HepG2 (cell line): ENCODE measurements at regions not wholly inside any gene's neighbourhood (a gene's known extent, or its start where the extent isn't known, plus 50 kb on each side); places are given as distances from the start of the nearest gene placed in this dataset.

Experiments used
- ATAC-seq: fragments of 200-7000 bp; cut with Tn5 transposase; 3 replicates; pipeline ENCODE4 v1.9.1; 2020; ENCODE audit warnings: mild to moderate bottlenecking, moderate library complexity
- BruUV-seq: library from RNA; stranded (reverse); fragments of 400-500 nt; replicated peaks from 2 replicates; lab custom pipeline; 2021; lab: Mats Ljungman, UMichigan
- CTCF ChIA-PET: fragments of 300-600 bp; formaldehyde crosslinking; extraction: SDS; loops from one replicate; lab custom pipeline; 2021; ENCODE audit warnings: low total read pairs, inconsistent platforms, low intra/inter-chr PET ratio; lab: Yijun Ruan, JAX
- POLR2A ChIA-PET: fragments of 350-600 bp; sonication (Branson Sonifier 250); formaldehyde crosslinking; loops from one replicate; lab custom pipeline; 2020; ENCODE audit warnings: antibody characterized with exemption, inconsistent platforms; lab: Yijun Ruan, JAX
- DNase-seq: peaks from one replicate; pipeline ENCODE4 v3.0.0-alpha.2; 2015; ENCODE audit warnings: low spot score
- FAIRE-seq: peaks from 3 replicates; lab custom pipeline; 2011; peaks lifted over from hg19 to GRCh38; lab: Jason Lieb, UNC
- H2AFZ ChIP-seq: one replicate; pipeline ENCODE4 v1.6.1; 2011; ENCODE audit warnings: low read length, inconsistent platforms
- H3K27ac ChIP-seq: fragments of 300-600 bp; 3 replicates; pipeline ENCODE4 v1.8.0; 2011; ENCODE audit warnings: mixed run types, mild to moderate bottlenecking, mixed read lengths, low read length, inconsistent platforms; ENCODE audit not compliant: insufficient read depth; ENCODE audit errors: extremely low read length
- H3K27me3 ChIP-seq, 2 experiments: fragments of 200-600 bp in 1 of 2; 2 replicates in 1 of 2; 3 replicates in 1 of 2; pipeline versions ENCODE4 v1.6.0 to v1.8.0; 2011; ENCODE audit warnings: low read length in 2 of 2, mild to moderate bottlenecking in 2 of 2, moderate library complexity in 2 of 2, inconsistent platforms in 1 of 2; ENCODE audit not compliant: insufficient read depth in 2 of 2, control insufficient read depth in 1 of 2
- H3K36me3 ChIP-seq, 2 experiments: fragments of 200-600 bp in 1 of 2; replicated peaks in 1 of 2; 2 replicates in 1 of 2; 3 replicates in 1 of 2; pipeline versions ENCODE4 v1.5.1 to v1.8.0; 2011; ENCODE audit warnings: low read length in 2 of 2, inconsistent platforms in 1 of 2; ENCODE audit not compliant: insufficient read depth in 2 of 2, control insufficient read depth in 1 of 2
- H3K4me1 ChIP-seq: 2 replicates; pipeline ENCODE4 v1.5.1; 2012; ENCODE audit warnings: low read length, inconsistent platforms; ENCODE audit not compliant: insufficient read depth
- H3K4me2 ChIP-seq: 2 replicates; pipeline ENCODE4 v1.6.0; 2011; ENCODE audit warnings: low read depth, low read length, inconsistent platforms
- H3K4me3 ChIP-seq, 3 experiments: fragments of 200-600 bp in 1 of 3; sonication (generic), shearing (Covaris generic) in 1 of 3; replicated peaks in 1 of 3; 2 replicates each; pipeline ENCODE4 v1.5.1; 2011 to 2016; ENCODE audit warnings: low read length in 3 of 3, inconsistent platforms in 2 of 3, low read depth in 2 of 3, mild to moderate bottlenecking in 2 of 3, control low read depth in 1 of 3, mixed read lengths in 1 of 3; ENCODE audit not compliant: insufficient read depth in 1 of 3
- H3K79me2 ChIP-seq: one replicate; pipeline ENCODE4 v1.6.1; 2011; ENCODE audit warnings: low read length, inconsistent platforms; ENCODE audit not compliant: insufficient read depth
- H3K9ac ChIP-seq: 2 replicates; pipeline ENCODE4 v1.6.0; 2011; ENCODE audit warnings: mild to moderate bottlenecking, low read depth, low read length, inconsistent platforms; ENCODE audit not compliant: insufficient read depth
- H3K9me3 ChIP-seq: 2 replicates; pipeline ENCODE4 v1.5.1; 2012; ENCODE audit warnings: mild to moderate bottlenecking, low read length
- H4K20me1 ChIP-seq: 2 replicates; pipeline ENCODE4 v1.6.0; 2011; ENCODE audit warnings: inconsistent platforms, mild to moderate bottlenecking, low read length, moderate library complexity; ENCODE audit not compliant: insufficient read depth
- BCL6 ChIP-seq: IDR thresholded peaks from 2 replicates; pipeline ENCODE4 v1.6.1; 2016; ENCODE audit warnings: missing genetic modification reagents, missing compliant biosample characterization
- KAT8 ChIP-seq: IDR thresholded peaks from 2 replicates; pipeline ENCODE4 v1.6.1; 2016; ENCODE audit warnings: missing genetic modification reagents, missing compliant biosample characterization
- PRPF4 ChIP-seq: fragments of 200-400 bp; formaldehyde crosslinking; IDR thresholded peaks from 2 replicates; pipeline ENCODE4 v1.6.1; 2016; ENCODE audit warnings: low read length, low read depth; ENCODE audit not compliant: poor library complexity, severe bottlenecking
- SRSF4 ChIP-seq: fragments of 200-400 bp; formaldehyde crosslinking; IDR thresholded peaks from one replicate; pipeline ENCODE4 v1.6.1; 2018; ENCODE audit warnings: mild to moderate bottlenecking, low read depth, low read length, moderate library complexity; ENCODE audit not compliant: poor library complexity, severe bottlenecking
- STAT6 ChIP-seq: sonication (generic); formaldehyde crosslinking; IDR thresholded peaks from 2 replicates; pipeline ENCODE4 v1.4.0; 2020; ENCODE audit warnings: missing genetic modification reagents, mild to moderate bottlenecking, borderline replicate concordance
- ZNF33B ChIP-seq: sonication (generic); formaldehyde crosslinking; IDR thresholded peaks from 2 replicates; pipeline ENCODE4 v1.5.1; 2020; ENCODE audit warnings: mild to moderate bottlenecking, missing genetic modification reagents
- ZNF530 ChIP-seq: sonication (generic); formaldehyde crosslinking; IDR thresholded peaks from 2 replicates; pipeline ENCODE4 v1.5.0; 2020; ENCODE audit warnings: low read depth, mild to moderate bottlenecking, missing genetic modification reagents
- WGBS: methylation state at CpG from one replicate; pipeline ENCODE4 v1.1.6; 2017; ENCODE audit warnings: low lambda C conversion rate; 5-methylcytosine and 5-hydroxymethylcytosine counted together
- in situ Hi-C: cut with HindIII; loops from 2 replicates; pipeline ENCODE4 v1.10.0; 2017; ENCODE audit warnings: low pct_unique_long_range_greater_than_20kb; ENCODE audit not compliant: extremely low pct_ligation_motif_present
- intact Hi-C: fragments of 100-400 bp; cut with micrococcal nuclease; formaldehyde crosslinking; loops from one replicate; pipeline ENCODE4 v1.10.0; 2022; ENCODE audit not compliant: unreplicated experiment
- TF ChIP-seq, protein P1 (sequence below): sonication (generic); formaldehyde crosslinking; IDR thresholded peaks from 2 replicates; pipeline ENCODE4 v1.4.0; 2020; ENCODE audit warnings: mild to moderate bottlenecking, missing genetic modification reagents

- TF ChIP-seq STAT6 (CRISPR knock-in tag): no peak
- no peak for TF ChIP-seq SRSF4
- TF ChIP-seq BCL6 (CRISPR knock-in tag): no peak
- TF ChIP-seq KAT8 (CRISPR knock-in tag): no peak
- TF ChIP-seq PRPF4: no peak
- no peak for TF ChIP-seq ZNF33B (CRISPR knock-in tag)
- TF ChIP-seq ZNF530 (CRISPR knock-in tag): no peak
Observed at GRCh38 chr18:41858761-41859555, 96.1 kb upstream of the PIK3C3 start (continued).

GRCh38 chr18:41853280-41853679 is 101.8 kb upstream of the PIK3C3 start:
- WGBS: 0% methylated on average over 1 of the region's 1 CpG
- Histone ChIP-seq H3K4me2 (no peak overlapping the region), H3K9ac (no peak overlapping the region), H3K36me3 (no peaks in the 10 kb centered on the region), H3K4me3 (no peak overlapping the region), H4K20me1 (no peaks in the 10 kb centered on the region), H3K79me2 (no peaks in the 10 kb centered on the region), H3K27me3 (no peaks in the 10 kb centered on the region; a peak in 1 of 5 replicates), H3K27ac (no peak overlapping the region), H3K4me1 (no peaks in the 10 kb centered on the region), H2AFZ (no peak overlapping the region), H3K9me3 (no peaks in the 10 kb centered on the region)
- POLR2A ChIA-PET: no interaction called here
- TF ChIP-seq, protein P1, sequence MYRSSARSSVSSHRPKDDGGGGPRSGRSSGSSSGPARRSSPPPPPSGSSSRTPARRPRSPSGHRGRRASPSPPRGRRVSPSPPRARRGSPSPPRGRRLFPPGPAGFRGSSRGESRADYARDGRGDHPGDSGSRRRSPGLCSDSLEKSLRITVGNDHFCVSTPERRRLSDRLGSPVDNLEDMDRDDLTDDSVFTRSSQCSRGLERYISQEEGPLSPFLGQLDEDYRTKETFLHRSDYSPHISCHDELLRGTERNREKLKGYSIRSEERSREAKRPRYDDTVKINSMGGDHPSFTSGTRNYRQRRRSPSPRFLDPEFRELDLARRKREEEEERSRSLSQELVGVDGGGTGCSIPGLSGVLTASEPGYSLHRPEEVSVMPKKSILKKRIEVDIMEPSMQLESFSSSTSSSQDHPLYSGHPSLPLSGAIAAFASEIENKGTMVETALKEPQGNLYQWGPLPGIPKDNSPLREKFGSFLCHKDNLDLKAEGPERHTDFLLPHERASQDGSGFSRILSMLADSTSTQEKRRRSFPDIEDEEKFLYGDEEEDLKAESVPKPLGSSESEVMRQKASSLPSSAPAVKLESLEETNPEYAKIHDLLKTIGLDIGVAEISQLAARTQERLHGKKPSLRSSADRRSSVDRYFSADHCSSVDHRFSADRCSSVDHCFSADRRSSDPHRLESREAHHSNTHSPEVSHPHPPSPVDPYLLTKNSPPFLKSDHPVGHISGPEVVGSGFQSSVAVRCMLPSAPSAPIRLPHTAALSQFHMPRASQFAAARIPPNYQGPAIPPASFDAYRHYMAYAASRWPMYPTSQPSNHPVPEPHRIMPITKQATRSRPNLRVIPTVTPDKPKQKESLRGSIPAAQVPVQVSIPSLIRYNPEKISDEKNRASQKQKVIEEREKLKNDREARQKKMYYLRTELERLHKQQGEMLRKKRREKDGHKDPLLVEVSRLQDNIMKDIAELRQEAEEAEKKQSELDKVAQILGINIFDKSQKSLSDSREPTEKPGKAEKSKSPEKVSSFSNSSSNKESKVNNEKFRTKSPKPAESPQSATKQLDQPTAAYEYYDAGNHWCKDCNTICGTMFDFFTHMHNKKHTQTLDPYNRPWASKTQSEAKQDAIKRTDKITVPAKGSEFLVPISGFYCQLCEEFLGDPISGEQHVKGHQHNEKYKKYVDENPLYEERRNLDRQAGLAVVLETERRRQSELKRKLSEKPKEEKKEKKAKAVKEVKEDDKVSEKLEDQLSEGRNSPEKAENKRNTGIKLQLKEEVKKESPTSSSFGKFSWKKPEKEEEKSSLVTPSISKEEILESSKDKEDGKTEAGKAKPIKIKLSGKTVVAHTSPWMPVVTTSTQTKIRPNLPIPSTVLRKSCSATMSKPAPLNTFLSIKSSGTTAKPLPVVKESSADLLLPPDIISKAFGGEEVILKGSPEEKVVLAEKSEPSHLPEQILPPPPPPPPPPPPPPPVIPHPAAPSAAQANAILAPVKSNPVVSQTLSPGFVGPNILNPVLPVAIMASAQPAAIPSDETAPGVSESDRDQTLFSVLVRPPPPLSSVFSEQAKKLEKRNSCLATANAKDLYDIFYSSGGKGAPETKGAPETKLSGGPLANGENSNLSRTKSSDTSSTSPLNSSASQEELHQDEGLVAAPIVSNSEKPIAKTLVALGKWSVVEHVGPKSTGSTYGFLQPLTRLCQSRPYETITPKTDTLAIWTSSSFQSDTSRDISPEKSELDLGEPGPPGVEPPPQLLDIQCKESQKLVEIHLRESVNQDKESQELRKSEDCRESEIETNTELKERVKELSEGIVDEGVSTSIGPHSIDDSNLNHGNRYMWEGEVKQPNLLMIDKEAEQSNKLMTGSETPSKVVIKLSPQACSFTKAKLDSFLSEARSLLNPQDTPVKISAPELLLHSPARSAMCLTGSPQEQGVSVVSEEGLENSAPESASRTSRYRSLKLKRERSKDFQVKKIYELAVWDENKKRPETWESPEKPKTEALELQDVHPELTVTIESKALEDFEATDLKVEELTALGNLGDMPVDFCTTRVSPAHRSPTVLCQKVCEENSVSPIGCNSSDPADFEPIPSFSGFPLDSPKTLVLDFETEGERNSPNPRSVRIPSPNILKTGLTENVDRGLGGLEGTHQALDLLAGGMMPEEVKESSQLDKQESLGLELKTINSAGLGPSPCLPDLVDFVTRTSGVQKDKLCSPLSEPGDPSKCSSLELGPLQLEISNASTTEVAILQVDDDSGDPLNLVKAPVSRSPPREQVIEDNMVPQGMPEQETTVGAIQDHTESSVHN (CRISPR knock-in tag): no peak
- no peak for DNase-seq
- FAIRE-seq: no peak
- in situ Hi-C loops (no loop called here), intact Hi-C loops (no loop called here)
- BruUV-seq: no TSS peak
- CTCF ChIA-PET: no interaction called here
- ATAC-seq: no peak
